Fibroblast of mammary gland (primary cell): ENCODE measurements at regions not wholly inside any gene's neighbourhood (a gene's known extent, or its start where the extent isn't known, plus 50 kb on each side); places are given as distances from the start of the nearest gene placed in this dataset.

Experiments
- DNase-seq: peaks from one replicate; pipeline ENCODE4 v3.0.0-alpha.2; 2010; ENCODE audit warnings: low read depth
- H3K4me3 ChIP-seq: 2 replicates; pipeline ENCODE4 v1.5.1; 2011; ENCODE audit warnings: low read depth, mild to moderate bottlenecking, low read length, moderate library complexity; ENCODE audit not compliant: control insufficient read depth
- TF ChIP-seq, protein P1 (sequence below): conservative IDR thresholded peaks from 2 replicates; pipeline ENCODE4 v1.5.1; 2011; ENCODE audit warnings: low read depth, low read length, inconsistent platforms; ENCODE audit not compliant: control insufficient read depth, insufficient read depth

DNA sequence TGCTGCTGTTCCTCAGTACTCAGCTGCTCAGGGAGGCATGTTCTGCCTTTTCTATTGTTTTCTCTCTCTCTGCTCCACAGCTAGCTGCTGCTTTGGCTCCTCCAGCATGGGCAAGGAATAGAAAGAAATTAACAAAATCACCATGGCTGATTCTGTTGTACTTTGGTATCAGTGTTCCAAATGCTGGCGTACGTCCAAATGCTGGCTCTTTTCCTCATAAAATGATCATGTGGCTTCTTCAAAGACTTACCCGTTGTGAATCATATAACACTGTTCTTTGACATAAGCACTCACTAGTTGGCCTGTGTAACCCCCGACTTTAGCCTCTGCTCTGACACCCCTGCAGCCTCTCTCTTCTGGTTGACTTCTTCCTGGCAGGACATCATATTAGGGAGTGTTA is 547.6 kb downstream of the CPS1 start:
- DNase-seq: peak; percentile 7
- TF ChIP-seq, protein P1, sequence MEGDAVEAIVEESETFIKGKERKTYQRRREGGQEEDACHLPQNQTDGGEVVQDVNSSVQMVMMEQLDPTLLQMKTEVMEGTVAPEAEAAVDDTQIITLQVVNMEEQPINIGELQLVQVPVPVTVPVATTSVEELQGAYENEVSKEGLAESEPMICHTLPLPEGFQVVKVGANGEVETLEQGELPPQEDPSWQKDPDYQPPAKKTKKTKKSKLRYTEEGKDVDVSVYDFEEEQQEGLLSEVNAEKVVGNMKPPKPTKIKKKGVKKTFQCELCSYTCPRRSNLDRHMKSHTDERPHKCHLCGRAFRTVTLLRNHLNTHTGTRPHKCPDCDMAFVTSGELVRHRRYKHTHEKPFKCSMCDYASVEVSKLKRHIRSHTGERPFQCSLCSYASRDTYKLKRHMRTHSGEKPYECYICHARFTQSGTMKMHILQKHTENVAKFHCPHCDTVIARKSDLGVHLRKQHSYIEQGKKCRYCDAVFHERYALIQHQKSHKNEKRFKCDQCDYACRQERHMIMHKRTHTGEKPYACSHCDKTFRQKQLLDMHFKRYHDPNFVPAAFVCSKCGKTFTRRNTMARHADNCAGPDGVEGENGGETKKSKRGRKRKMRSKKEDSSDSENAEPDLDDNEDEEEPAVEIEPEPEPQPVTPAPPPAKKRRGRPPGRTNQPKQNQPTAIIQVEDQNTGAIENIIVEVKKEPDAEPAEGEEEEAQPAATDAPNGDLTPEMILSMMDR: no peak
- no peak overlapping the region for H3K4me3 ChIP-seq

- TF ChIP-seq, protein P1: no peak
Measured at GRCh38 chr2:211113334-211114175, 557.2 kb downstream of the CPS1 start.

DNA sequence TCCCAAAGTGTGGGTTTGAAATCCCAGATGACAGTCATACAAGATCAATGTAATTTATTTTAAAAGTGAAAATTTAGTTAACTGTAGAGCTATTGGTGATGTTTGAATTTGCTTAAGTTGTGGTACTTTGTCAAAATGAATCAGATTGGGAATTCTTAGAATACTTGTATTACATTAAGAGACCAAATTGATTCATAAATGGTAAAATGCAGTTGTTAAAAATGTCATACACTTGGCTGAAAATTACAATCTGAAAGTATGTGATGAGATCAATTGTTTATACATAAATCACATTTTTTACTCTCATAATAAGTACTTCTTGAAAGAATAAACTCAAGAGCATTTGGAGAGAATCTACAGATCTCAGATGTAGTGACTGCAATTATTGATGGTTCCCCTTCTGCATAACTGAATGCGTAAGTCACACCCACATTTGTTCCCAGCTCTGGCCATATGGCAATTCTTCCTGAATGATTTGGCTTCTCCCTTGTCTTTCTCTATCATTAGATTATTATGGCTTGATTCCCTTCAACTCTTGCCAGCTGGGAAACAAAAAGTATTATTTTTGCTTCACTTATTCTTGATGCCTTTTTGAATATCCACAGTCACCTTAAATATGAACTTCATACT is 558.5 kb downstream of the CPS1 start:
- TF ChIP-seq, protein P1: no peak
- DNase-seq: peak; percentile 76
- no peak overlapping the region for H3K4me3 ChIP-seq

More at GRCh38 chr2:211113334-211114175, 557.2 kb downstream of the CPS1 start:
- no peak for DNase-seq
- no peak overlapping the region for H3K4me3 ChIP-seq

DNA sequence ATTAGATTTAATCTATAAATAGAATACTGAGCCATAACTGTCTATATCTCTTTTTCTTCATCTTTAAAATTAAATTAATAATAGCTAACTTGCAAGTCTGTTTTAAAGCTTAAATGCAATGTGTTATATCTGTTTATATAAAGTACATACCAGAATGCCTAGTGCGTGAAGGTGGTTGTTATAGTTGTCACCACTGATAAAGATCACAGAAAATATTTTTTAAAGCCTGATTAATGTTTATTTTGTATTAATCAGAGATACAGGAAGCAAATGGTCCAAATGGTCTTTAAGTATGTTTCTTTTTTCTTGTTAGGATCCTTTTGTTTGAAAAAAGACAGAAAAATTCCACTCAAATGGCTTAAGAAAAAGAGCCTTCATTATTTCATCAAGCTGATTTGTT is 560.6 kb downstream of the CPS1 start:
- DNase-seq: no peak
- no peak overlapping the region for H3K4me3 ChIP-seq
- TF ChIP-seq, protein P1: no peak

DNA sequence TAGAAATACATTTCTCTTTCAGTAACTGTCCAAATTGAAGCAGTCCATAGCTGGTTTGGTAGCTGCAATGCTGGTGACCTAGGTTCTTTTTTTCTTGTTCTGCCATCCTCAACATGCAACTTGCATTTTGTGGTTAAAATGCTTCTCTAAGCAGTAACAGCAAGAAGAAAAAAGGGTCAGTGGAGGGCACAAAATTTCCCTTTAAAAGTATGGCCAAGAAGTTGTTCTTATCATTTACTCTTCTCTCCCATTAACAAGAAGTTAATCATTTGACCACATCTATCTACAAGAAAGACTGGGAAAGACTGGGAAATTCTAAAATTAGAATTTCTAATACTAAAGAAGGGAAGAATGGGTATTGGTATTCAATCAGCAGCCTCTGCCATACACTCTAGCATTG is 569.9 kb downstream of the CPS1 start:
- TF ChIP-seq, protein P1: no peak
- no peak overlapping the region for H3K4me3 ChIP-seq
- DNase-seq: no peak

- H3K4me3 ChIP-seq: no peak overlapping the region
- no peak for DNase-seq
- TF ChIP-seq, protein P1: no peak
Measured at GRCh38 chr2:211127501-211127900, 571.1 kb downstream of the CPS1 start.

DNA sequence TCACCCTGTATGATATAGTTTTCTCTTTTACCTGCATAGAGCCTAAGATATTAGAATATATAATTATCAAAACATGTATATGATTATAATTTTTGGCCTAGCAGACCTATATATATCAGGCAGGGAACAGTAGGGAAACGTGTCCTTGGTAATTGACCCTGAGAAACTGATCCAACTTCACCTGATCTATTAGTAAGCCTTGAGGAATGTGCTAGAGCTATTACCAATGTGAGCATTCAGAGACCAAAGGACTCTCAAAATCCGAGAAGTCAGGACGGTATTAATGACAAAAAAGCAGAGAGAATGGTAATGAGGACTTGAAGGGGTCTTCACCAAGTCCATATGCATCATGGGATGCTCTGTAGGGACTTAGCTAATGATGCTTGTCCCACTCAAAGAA is 571.9 kb downstream of the CPS1 start:
- no peak overlapping the region for H3K4me3 ChIP-seq
- TF ChIP-seq, protein P1: no peak
- no peak for DNase-seq
